Uterus (tissue), 3 donors: ENCODE measurements at regions not wholly inside any gene's neighbourhood (a gene's known extent, or its start where the extent isn't known, plus 50 kb on each side); places are given as distances from the start of the nearest gene placed in this dataset.

Source experiments
- DNase-seq, 2 donors: peaks; one replicate each; pipeline ENCODE4 v3.0.0-alpha.2; 2019 to 2020
- H3K27ac ChIP-seq, 2 donors: fragments of 200-600 bp; sonication (generic); 1 replicate in 1 of 2; 2 replicates in 1 of 2; pipeline ENCODE4 v1.5.1; 2016 to 2018
- H3K27me3 ChIP-seq, 2 donors: fragments of 200-600 bp; sonication (generic); one replicate each; pipeline ENCODE4 v1.5.1; 2018 to 2019; ENCODE audit warnings: control low read depth in 1 of 2
- H3K36me3 ChIP-seq, 2 donors: fragments of 200-600 bp; sonication (generic); one replicate each; pipeline ENCODE4 v1.5.1; 2019; ENCODE audit warnings: control low read depth in 1 of 2
- H3K4me1 ChIP-seq, 2 donors: fragments of 200-600 bp; sonication (generic); one replicate each; pipeline ENCODE4 v1.5.1; 2018 to 2019; ENCODE audit warnings: control low read depth in 1 of 2
- H3K4me3 ChIP-seq, 2 donors: fragments of 200-600 bp; sonication (generic); 1 replicate in 1 of 2; 2 replicates in 1 of 2; pipeline ENCODE4 v1.5.1; 2018 to 2019; ENCODE audit warnings: mild to moderate bottlenecking in 1 of 2
- H3K9me3 ChIP-seq, 2 donors: fragments of 200-600 bp; sonication (generic); one replicate each; pipeline ENCODE4 v1.5.1; 2019; ENCODE audit warnings: control low read depth in 1 of 2
- CTCF ChIP-seq, 4 experiments: fragments of 200-600 bp in 2 of 4; fragments of 450-650 bp in 2 of 4; sonication (generic) in 2 of 4; IDR thresholded peaks; one replicate each; pipeline ENCODE4 v1.5.1; 2016 to 2019; ENCODE audit warnings: antibody characterized with exemption in 4 of 4, mild to moderate bottlenecking in 2 of 4, moderate library complexity in 1 of 4
- POLR2A ChIP-seq, 2 donors: fragments of 450-650 bp; IDR thresholded peaks; one replicate each; pipeline ENCODE4 v1.6.1; 2016; ENCODE audit warnings: antibody characterized with exemption in 2 of 2, mild to moderate bottlenecking in 1 of 2, moderate library complexity in 1 of 2
- intact Hi-C: fragments of 100-400 bp; cut with DNase I; formaldehyde crosslinking; loops from one replicate; pipeline ENCODE4 v1.15.1; 2023; ENCODE audit warnings: low total_unique reads
- donor health status: DM: yes; HTN: yes; CAD: no.

- Histone ChIP-seq H3K27me3 (no peaks in the 10 kb centered on the region), H3K36me3 (no peaks in the 10 kb centered on the region), H3K27ac (no peak overlapping the region), H3K4me1 (no peaks in the 10 kb centered on the region), H3K9me3 (no peaks in the 10 kb centered on the region), H3K4me3 (no peak overlapping the region)
- DNase-seq = no peak
- TF ChIP-seq POLR2A (IDR thresholded peaks at IDR 0.05) (no peak), CTCF (IDR thresholded peaks at IDR 0.05) (no peak)
- intact Hi-C loops = no loop called here
Observed at GRCh38 chr10:64130152-64130551, 609.0 kb downstream of the REEP3 start.

DNA sequence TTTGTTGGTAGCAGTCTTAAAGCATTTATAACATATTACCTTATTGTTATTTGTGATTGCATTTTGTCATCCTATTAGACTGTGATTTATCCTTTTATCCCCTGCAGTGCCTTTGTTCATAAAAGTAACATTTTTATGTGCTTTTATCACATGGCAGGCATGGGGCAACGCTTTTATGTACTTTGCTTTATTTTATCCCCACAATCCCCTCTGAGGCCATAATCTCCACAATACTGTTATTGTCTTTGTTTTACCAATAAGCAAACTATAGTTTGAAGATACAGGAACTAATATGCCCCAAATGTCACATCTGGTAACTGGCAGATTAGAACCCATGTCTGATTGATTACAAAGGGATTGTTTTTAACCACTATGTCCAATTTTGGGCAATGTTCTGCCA, 613.5 kb downstream of the REEP3 start:
- no peak for DNase-seq
- H3K27ac ChIP-seq = no peak overlapping the region
- no peak overlapping the region for H3K4me3 ChIP-seq
- no peaks in the 10 kb centered on the region for H3K9me3 ChIP-seq
- H3K27me3 ChIP-seq = no peaks in the 10 kb centered on the region
- intact Hi-C loops = no loop called here
- H3K4me1 ChIP-seq = no peaks in the 10 kb centered on the region
- H3K36me3 ChIP-seq = no peaks in the 10 kb centered on the region
- TF ChIP-seq POLR2A (IDR thresholded peaks at IDR 0.05) (no peak), CTCF (IDR thresholded peaks at IDR 0.05) (no peak)

- Histone ChIP-seq H3K27me3 (no peaks in the 10 kb centered on the region), H3K4me1 (no peaks in the 10 kb centered on the region), H3K36me3 (no peaks in the 10 kb centered on the region), H3K27ac (no peak overlapping the region), H3K4me3 (no peak overlapping the region), H3K9me3 (no peaks in the 10 kb centered on the region)
- DNase-seq = no peak
- intact Hi-C loops = no loop called here
- TF ChIP-seq CTCF (IDR thresholded peaks at IDR 0.05) = no peak
- TF ChIP-seq POLR2A (IDR thresholded peaks at IDR 0.05) = no peak
Observed at GRCh38 chr10:64142395-64142794, 621.2 kb downstream of the REEP3 start.

GRCh38 chr10:64148607-64149006, 627.4 kb downstream of the REEP3 start:
- Histone ChIP-seq H3K9me3 (no peaks in the 10 kb centered on the region), H3K27me3 (no peaks in the 10 kb centered on the region), H3K36me3 (no peaks in the 10 kb centered on the region), H3K4me1 (no peaks in the 10 kb centered on the region), H3K4me3 (no peak overlapping the region), H3K27ac (no peak overlapping the region)
- DNase-seq = no peak
- TF ChIP-seq POLR2A (IDR thresholded peaks at IDR 0.05) = no peak
- no peak for TF ChIP-seq CTCF (IDR thresholded peaks at IDR 0.05)
- intact Hi-C loops = no loop called here

DNA sequence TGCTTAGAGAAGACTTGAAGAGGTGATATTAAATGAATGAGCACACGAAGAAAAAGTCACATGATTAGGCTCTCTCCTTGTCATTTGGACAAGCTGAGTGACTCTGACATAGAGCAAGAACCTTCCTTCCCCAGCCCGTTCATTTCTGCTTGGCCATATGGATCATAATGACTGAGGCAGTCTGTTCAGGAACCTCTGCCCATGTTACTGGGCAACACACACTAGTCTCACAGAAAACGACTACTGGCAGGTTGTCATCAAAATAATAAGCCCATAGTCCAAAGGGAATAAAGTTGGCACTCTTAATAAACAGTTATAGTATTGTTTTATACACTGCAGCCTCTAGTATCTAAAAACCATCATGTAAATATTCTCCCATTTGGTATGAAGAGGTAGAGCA, 635.0 kb downstream of the REEP3 start:
- Histone ChIP-seq H3K4me1 (no peaks in the 10 kb centered on the region), H3K36me3 (no peaks in the 10 kb centered on the region), H3K9me3 (no peaks in the 10 kb centered on the region), H3K27me3 (no peaks in the 10 kb centered on the region), H3K4me3 (no peak overlapping the region), H3K27ac (no peak overlapping the region)
- intact Hi-C loops = no loop called here
- no peak for DNase-seq
- no peak for TF ChIP-seq POLR2A (IDR thresholded peaks at IDR 0.05)
- no peak for TF ChIP-seq CTCF (IDR thresholded peaks at IDR 0.05)
